Activated naive CD4-positive, alpha-beta T cell treated with anti-CD3 and anti-CD28 coated beads, Interleukin-2, amount 10 ng/mL, durations not matched to agents 7 days and 5 days (primary cell): ENCODE measurements at regions not wholly inside any gene's neighbourhood (a gene's known extent, or its start where the extent isn't known, plus 50 kb on each side); places are given as distances from the start of the nearest gene placed in this dataset.
"Not testable (repeated sequence)": the region's sequence is repeated elsewhere in the genome, so short reads cannot be mapped to it uniquely, and the experiment has no call there.

Experiments used
- CTCF ChIA-PET: fragments of 350-600 bp; sonication (Branson Sonifier 250); formaldehyde crosslinking; loops from one replicate; lab custom pipeline; 2021; ENCODE audit warnings: antibody characterized with exemption; lab: Charles Lee
- DNase-seq: peaks from one replicate; pipeline ENCODE4 v3.0.0-alpha.2; 2020
- H3K27ac Mint-ChIP-seq: one replicate; pipeline ENCODE4 v1.8.0; 2021; ENCODE audit warnings: mild to moderate bottlenecking, moderate library complexity, mixed read lengths
- H3K27me3 Mint-ChIP-seq: one replicate; pipeline ENCODE4 v1.8.0; 2021; ENCODE audit warnings: mild to moderate bottlenecking, mixed read lengths
- H3K36me3 Mint-ChIP-seq: one replicate; pipeline ENCODE4 v1.8.0; 2021; ENCODE audit warnings: mixed read lengths
- H3K4me1 Mint-ChIP-seq: one replicate; pipeline ENCODE4 v1.8.0; 2021; ENCODE audit warnings: mixed read lengths
- H3K4me3 Mint-ChIP-seq: one replicate; pipeline ENCODE4 v1.8.0; 2021; ENCODE audit warnings: mild to moderate bottlenecking, moderate library complexity, mixed read lengths
- H3K9me3 Mint-ChIP-seq: one replicate; pipeline ENCODE4 v1.8.0; 2021; ENCODE audit warnings: mixed read lengths

GRCh38 chr17:36682773-36683172, 81.4 kb downstream of the MRM1 start:
- Mint-ChIP-seq H3K36me3 (no peaks in the 10 kb centered on the region), H3K27ac (no peak overlapping the region), H3K4me3 (no peak overlapping the region), H3K9me3 (no peaks in the 10 kb centered on the region), H3K27me3 (peaks cover 66% of the 10 kb centered on the region), H3K4me1 (peaks cover 3% of the 10 kb centered on the region)
- DNase-seq = no peak
- CTCF ChIA-PET = interaction anchor here (1.0 kb wide), 1 partner anchor 73 kb away, joined by 3 read pairs; no protein-coding TSS in a partner anchor

GRCh38 chr17:36683387-36683786, 82.0 kb downstream of the MRM1 start:
- no peaks in the 10 kb centered on the region for H3K9me3 Mint-ChIP-seq
- H3K4me3 Mint-ChIP-seq = no peak overlapping the region
- no peaks in the 10 kb centered on the region for H3K36me3 Mint-ChIP-seq
- no peak for DNase-seq
- no peak overlapping the region for H3K27ac Mint-ChIP-seq
- CTCF ChIA-PET = no interaction called here
- H3K27me3 Mint-ChIP-seq = peaks cover 70% of the 10 kb centered on the region
- peaks cover 3% of the 10 kb centered on the region for H3K4me1 Mint-ChIP-seq

GRCh38 chr17:36684134-36684533, 82.8 kb downstream of the MRM1 start:
- CTCF ChIA-PET = no interaction called here
- Mint-ChIP-seq H3K36me3 (no peaks in the 10 kb centered on the region), H3K4me3 (no peak overlapping the region), H3K4me1 (peaks cover 3% of the 10 kb centered on the region), H3K27me3 (peaks cover 71% of the 10 kb centered on the region), H3K9me3 (no peaks in the 10 kb centered on the region), H3K27ac (no peak overlapping the region)
- no peak for DNase-seq

- CTCF ChIA-PET = no interaction called here
- DNase-seq = no peak
These were observed 84.8 kb downstream of the MRM1 start for GRCh38 chr17:36686123-36686669.

GRCh38 chr17:36687736-36688135, 86.4 kb downstream of the MRM1 start:
- Mint-ChIP-seq H3K27me3 (peaks cover 71% of the 10 kb centered on the region), H3K4me1 (no peaks in the 10 kb centered on the region), H3K27ac (no peak overlapping the region)

More at GRCh38 chr17:36686123-36686669, 84.8 kb downstream of the MRM1 start:
- Mint-ChIP-seq H3K27ac (no peak overlapping the region), H3K36me3 (no peaks in the 10 kb centered on the region), H3K4me1 (no peaks in the 10 kb centered on the region), H3K9me3 (no peaks in the 10 kb centered on the region), H3K4me3 (no peak overlapping the region), H3K27me3 (peaks cover 67% of the 10 kb centered on the region)

GRCh38 chr17:36689089-36689667, 87.8 kb downstream of the MRM1 start:
- Mint-ChIP-seq H3K27ac (no peak overlapping the region), H3K9me3 (no peaks in the 10 kb centered on the region), H3K27me3 (peaks cover 61% of the 10 kb centered on the region), H3K36me3 (no peaks in the 10 kb centered on the region), H3K4me3 (no peak overlapping the region), H3K4me1 (no peaks in the 10 kb centered on the region)
- CTCF ChIA-PET = no interaction called here
- no peak for DNase-seq

More at GRCh38 chr17:36687736-36688135, 86.4 kb downstream of the MRM1 start:
- Mint-ChIP-seq H3K4me3 (no peak overlapping the region), H3K36me3 (no peaks in the 10 kb centered on the region), H3K9me3 (no peaks in the 10 kb centered on the region)
- peak; percentile 2 for DNase-seq
- CTCF ChIA-PET = no interaction called here

- CTCF ChIA-PET = no interaction called here
- H3K36me3 Mint-ChIP-seq = no peaks in the 10 kb centered on the region
- no peaks in the 10 kb centered on the region for H3K9me3 Mint-ChIP-seq
- no peak overlapping the region for H3K27ac Mint-ChIP-seq
- DNase-seq = no peak
- peaks cover 59% of the 10 kb centered on the region for H3K27me3 Mint-ChIP-seq
- no peak overlapping the region for H3K4me3 Mint-ChIP-seq
- H3K4me1 Mint-ChIP-seq = no peaks in the 10 kb centered on the region
These were observed 88.8 kb downstream of the MRM1 start for GRCh38 chr17:36690190-36690589.

- H3K4me3 Mint-ChIP-seq = no peak overlapping the region
- CTCF ChIA-PET = interaction anchor here (0.9 kb wide), 1 partner anchor 33 kb away, joined by 3 read pairs; no protein-coding TSS in a partner anchor
- no peak overlapping the region for H3K27ac Mint-ChIP-seq
- no peaks in the 10 kb centered on the region for H3K4me1 Mint-ChIP-seq
- peak; percentile 13 for DNase-seq
- no peaks in the 10 kb centered on the region for H3K36me3 Mint-ChIP-seq
- H3K9me3 Mint-ChIP-seq = no peaks in the 10 kb centered on the region
- H3K27me3 Mint-ChIP-seq = peaks cover 54% of the 10 kb centered on the region
These were observed 90.2 kb downstream of the MRM1 start for GRCh38 chr17:36691606-36692005.

- Mint-ChIP-seq H3K27ac (no peak overlapping the region), H3K9me3 (no peaks in the 10 kb centered on the region), H3K4me3 (no peak overlapping the region), H3K36me3 (no peaks in the 10 kb centered on the region), H3K4me1 (no peaks in the 10 kb centered on the region), H3K27me3 (peaks cover 56% of the 10 kb centered on the region)
- CTCF ChIA-PET = interaction anchor here (0.7 kb wide), 1 partner anchor 37 kb away, joined by 3 read pairs; no protein-coding TSS in a partner anchor
- DNase-seq = no peak
These were observed 93.7 kb downstream of the MRM1 start for GRCh38 chr17:36695082-36695481.

- CTCF ChIA-PET, H3K4me3 Mint-ChIP-seq, H3K27ac Mint-ChIP-seq, H3K4me1 Mint-ChIP-seq, H3K36me3 Mint-ChIP-seq, DNase-seq, H3K9me3 Mint-ChIP-seq: not testable (repeated sequence)
- peaks cover 52% of the 10 kb centered on the region for H3K27me3 Mint-ChIP-seq
These were observed 94.3 kb downstream of the MRM1 start for GRCh38 chr17:36695710-36696109.

GRCh38 chr17:36696805-36697204, 95.4 kb downstream of the MRM1 start:
- no peaks in the 10 kb centered on the region for H3K9me3 Mint-ChIP-seq
- no peaks in the 10 kb centered on the region for H3K4me1 Mint-ChIP-seq
- no peaks in the 10 kb centered on the region for H3K36me3 Mint-ChIP-seq
- no peak overlapping the region for H3K4me3 Mint-ChIP-seq
- H3K27me3 Mint-ChIP-seq = peaks cover 47% of the 10 kb centered on the region
- H3K27ac Mint-ChIP-seq = no peak overlapping the region
- DNase-seq = no peak
- CTCF ChIA-PET = no interaction called here

- Mint-ChIP-seq H3K27me3 (peaks cover 48% of the 10 kb centered on the region), H3K4me3 (no peak overlapping the region), H3K9me3 (no peaks in the 10 kb centered on the region), H3K4me1 (no peaks in the 10 kb centered on the region), H3K27ac (no peak overlapping the region), H3K36me3 (no peaks in the 10 kb centered on the region)
- CTCF ChIA-PET = no interaction called here
- no peak for DNase-seq
These were observed 96.6 kb downstream of the MRM1 start for GRCh38 chr17:36697903-36698530.

GRCh38 chr17:36701429-36702099, 100.2 kb downstream of the MRM1 start:
- CTCF ChIA-PET = no interaction called here
- H3K9me3 Mint-ChIP-seq = no peaks in the 10 kb centered on the region
- peaks cover 71% of the 10 kb centered on the region for H3K27me3 Mint-ChIP-seq
- H3K4me3 Mint-ChIP-seq = no peak overlapping the region
- H3K27ac Mint-ChIP-seq = no peak overlapping the region
- H3K36me3 Mint-ChIP-seq = no peaks in the 10 kb centered on the region
- DNase-seq = no peak
- H3K4me1 Mint-ChIP-seq = no peaks in the 10 kb centered on the region

GRCh38 chr17:36702636-36703035, 101.3 kb downstream of the MRM1 start:
- Mint-ChIP-seq H3K9me3 (no peaks in the 10 kb centered on the region), H3K4me3 (no peak overlapping the region), H3K27ac (no peak overlapping the region), H3K27me3 (peaks cover 63% of the 10 kb centered on the region), H3K4me1 (no peaks in the 10 kb centered on the region), H3K36me3 (no peaks in the 10 kb centered on the region)
- CTCF ChIA-PET = no interaction called here
- no peak for DNase-seq
